ENCODE measurements at regions not wholly inside any gene's neighbourhood (a gene's known extent, or its start where the extent isn't known, plus 50 kb on each side); places are given as distances from the start of the nearest gene placed in this dataset.

DNA sequence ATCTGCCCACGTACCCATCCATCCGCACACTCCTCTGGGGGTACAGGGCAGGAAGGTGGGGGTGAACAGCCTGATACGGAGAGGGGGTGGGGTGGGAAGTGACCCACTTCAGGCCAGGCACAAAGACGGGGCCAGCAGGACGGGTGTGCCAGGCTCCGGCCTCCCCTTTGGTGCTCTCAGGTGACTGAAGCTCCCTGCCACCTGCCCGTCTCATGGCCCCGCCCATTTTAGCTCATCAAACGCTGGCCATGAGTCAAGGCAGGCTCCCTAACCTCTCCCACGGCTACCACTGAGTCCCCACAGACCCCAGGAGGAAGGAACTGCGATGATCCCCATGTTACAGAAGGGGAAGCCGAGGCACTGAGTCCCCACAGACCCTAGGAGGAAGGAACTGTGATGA is 109.6 kb downstream of the CRYAA start:
- no peak for DNase-seq (ENCODE audit: low read depth in 1 of 2, low spot score in 1 of 2)
- Histone ChIP-seq H3K27me3 (no peaks in the 10 kb centered on the region), H3K4me3 (no peak overlapping the region), H3K4me1 (ENCODE audit: low read depth) (peaks cover 6% of the 10 kb centered on the region), H3K36me3 (no peaks in the 10 kb centered on the region), H3K27ac (peak overlapping the region; percentile 7), H3K9me3 (ENCODE audit: low read depth) (no peaks in the 10 kb centered on the region)
- TF ChIP-seq, protein P1, sequence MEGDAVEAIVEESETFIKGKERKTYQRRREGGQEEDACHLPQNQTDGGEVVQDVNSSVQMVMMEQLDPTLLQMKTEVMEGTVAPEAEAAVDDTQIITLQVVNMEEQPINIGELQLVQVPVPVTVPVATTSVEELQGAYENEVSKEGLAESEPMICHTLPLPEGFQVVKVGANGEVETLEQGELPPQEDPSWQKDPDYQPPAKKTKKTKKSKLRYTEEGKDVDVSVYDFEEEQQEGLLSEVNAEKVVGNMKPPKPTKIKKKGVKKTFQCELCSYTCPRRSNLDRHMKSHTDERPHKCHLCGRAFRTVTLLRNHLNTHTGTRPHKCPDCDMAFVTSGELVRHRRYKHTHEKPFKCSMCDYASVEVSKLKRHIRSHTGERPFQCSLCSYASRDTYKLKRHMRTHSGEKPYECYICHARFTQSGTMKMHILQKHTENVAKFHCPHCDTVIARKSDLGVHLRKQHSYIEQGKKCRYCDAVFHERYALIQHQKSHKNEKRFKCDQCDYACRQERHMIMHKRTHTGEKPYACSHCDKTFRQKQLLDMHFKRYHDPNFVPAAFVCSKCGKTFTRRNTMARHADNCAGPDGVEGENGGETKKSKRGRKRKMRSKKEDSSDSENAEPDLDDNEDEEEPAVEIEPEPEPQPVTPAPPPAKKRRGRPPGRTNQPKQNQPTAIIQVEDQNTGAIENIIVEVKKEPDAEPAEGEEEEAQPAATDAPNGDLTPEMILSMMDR (IDR thresholded peaks at IDR 0.05; ENCODE audit: low read depth, low read length): no peak

DNA sequence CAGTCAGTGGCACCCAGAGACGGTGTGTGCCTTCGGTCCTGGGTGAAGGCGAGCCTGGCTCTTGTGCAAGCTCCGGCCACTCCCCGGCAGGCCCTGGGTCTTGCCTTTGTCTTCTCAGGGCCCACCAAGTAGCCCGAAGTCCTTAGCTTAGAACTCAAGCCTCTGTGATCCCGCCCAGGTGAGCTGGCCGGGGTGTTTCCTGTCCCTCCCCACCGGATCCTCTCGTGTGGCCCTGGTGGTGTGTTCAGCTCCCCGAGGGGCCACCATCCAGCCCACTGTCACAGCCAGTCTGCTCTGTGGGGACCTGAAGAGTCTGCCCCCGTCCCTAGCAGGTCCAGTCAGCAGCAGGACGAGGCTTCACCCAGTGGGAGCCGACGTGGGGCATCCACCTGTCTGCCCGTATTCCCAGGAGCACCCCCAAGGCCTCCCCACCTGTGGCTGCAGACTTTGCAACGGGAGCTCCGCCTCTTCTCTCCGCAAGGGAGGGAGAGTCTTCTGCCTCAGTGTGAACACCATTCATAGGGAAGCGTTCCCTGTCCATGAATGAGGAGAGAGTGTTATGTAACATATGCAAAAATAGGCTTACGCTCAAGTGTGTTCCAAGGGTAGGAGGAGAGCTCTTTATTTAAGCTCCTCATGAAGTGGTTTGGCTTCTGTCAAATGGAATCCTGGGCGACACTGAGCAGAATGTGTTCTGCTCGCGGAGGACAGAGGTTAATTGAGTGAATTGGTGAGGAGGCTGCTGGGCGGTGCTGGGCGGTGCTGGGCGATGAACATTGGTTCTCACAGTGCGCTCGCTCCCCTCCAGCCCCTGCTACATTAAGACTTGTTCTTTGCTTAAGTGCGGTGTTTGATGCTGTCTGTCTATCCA is 108.9 kb downstream of the CRYAA start:
- Histone ChIP-seq H3K27ac (peak overlapping the region; percentile 7), H3K4me1 (ENCODE audit: low read depth) (peaks cover 6% of the 10 kb centered on the region), H3K36me3 (no peaks in the 10 kb centered on the region), H3K9me3 (ENCODE audit: low read depth) (no peaks in the 10 kb centered on the region), H3K27me3 (no peaks in the 10 kb centered on the region), H3K4me3 (no peak overlapping the region)
- TF ChIP-seq, protein P1 (IDR thresholded peaks at IDR 0.05; ENCODE audit: low read depth, low read length): no peak
- peak in 1 of 2 donors; percentile 80 for DNase-seq (ENCODE audit: low read depth in 1 of 2, low spot score in 1 of 2)

DNA sequence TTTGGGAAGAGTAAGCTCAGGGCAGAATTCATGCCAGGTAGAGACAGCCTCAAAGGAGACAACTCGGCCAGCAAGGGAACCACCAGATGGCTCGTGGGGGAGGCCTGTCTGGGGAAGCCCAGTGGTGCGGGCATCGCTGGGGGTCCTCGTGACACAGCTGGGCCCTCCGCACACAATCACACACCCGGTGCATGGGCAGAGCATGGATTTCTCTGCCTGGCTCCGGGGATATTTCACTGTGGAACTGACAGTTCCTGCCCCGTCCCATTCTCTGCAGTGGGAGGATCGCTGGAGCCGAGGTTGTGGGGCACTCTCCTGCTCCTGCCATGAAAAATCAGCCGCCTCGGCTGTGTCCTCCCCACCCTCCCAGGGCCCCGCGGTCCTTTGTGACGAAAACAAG is 108.0 kb downstream of the CRYAA start:
- DNase-seq (ENCODE audit: low read depth in 1 of 2, low spot score in 1 of 2): no peak
- TF ChIP-seq, protein P1 (IDR thresholded peaks at IDR 0.05; ENCODE audit: low read depth, low read length): no peak
- Histone ChIP-seq H3K27me3 (no peaks in the 10 kb centered on the region), H3K4me3 (no peak overlapping the region), H3K9me3 (ENCODE audit: low read depth) (no peaks in the 10 kb centered on the region), H3K4me1 (ENCODE audit: low read depth) (peaks cover 6% of the 10 kb centered on the region), H3K27ac (no peak overlapping the region), H3K36me3 (no peaks in the 10 kb centered on the region)

DNA sequence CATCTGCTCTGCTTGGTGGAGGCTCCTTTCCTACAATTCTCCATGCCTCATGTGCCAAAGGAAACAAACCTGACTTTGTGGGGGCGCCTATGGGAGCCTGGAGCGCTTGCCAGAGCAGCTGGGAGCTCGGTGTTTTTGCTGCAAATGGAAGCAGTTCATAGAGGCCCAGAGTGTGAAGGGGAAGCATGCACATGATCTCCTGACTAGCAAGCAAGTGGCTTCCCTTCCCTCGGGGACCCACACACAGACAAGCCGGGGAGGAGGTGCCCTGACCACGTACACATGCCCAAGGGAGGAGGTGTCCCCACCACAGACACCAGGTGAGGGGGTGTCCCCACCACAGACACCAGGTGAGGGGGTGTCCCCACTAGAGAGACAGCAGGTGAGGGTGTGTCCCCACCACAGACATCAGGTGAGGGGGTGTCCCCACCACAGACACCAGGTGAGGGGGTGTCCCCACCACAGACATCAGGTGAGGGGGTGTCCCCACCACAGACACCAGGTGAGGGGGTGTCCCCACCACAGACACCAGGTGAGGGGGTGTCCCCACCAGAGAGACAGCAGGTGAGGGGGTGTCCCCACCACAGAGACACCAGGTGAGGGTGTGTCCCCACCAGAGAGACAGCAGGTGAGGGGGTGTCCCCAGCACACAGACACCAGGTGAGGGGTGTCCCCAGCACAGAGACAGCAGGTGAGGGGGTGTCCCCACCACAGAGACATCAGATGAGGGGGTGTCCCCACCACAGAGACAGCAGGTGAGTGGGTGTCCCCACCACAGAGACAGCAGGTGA is 106.8 kb downstream of the CRYAA start:
- Histone ChIP-seq H3K4me3 (no peak overlapping the region), H3K27ac (no peak overlapping the region), H3K27me3 (no peaks in the 10 kb centered on the region), H3K36me3 (no peaks in the 10 kb centered on the region), H3K9me3 (ENCODE audit: low read depth) (no peaks in the 10 kb centered on the region), H3K4me1 (ENCODE audit: low read depth) (peaks cover 6% of the 10 kb centered on the region)
- DNase-seq (ENCODE audit: low read depth in 1 of 2, low spot score in 1 of 2): no peak
- TF ChIP-seq, protein P1 (IDR thresholded peaks at IDR 0.05; ENCODE audit: low read depth, low read length): no peak

DNA sequence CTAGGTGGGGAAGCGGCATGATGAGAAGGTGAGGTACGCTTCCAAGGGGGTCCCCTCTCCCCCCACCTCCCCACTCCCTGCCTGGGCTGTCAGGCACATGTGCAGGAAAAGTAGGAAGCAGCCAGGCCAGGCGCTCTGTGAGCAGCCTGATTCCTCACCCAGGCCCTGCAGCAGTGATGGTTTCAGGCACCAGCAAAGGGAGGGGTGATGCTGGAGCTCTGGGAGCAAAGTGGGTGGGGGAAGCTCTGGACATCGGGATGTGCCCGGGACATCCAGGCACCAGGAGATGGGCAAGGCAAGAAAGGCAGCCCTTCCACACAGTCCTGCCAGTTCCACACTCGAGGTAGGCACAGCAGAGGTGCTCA is 106.1 kb downstream of the CRYAA start:
- Histone ChIP-seq H3K4me1 (ENCODE audit: low read depth) (peaks cover 6% of the 10 kb centered on the region), H3K9me3 (ENCODE audit: low read depth) (no peaks in the 10 kb centered on the region), H3K36me3 (no peaks in the 10 kb centered on the region), H3K27me3 (no peaks in the 10 kb centered on the region), H3K4me3 (no peak overlapping the region), H3K27ac (no peak overlapping the region)
- TF ChIP-seq, protein P1 (IDR thresholded peaks at IDR 0.05; ENCODE audit: low read depth, low read length): no peak
- no peak for DNase-seq (ENCODE audit: low read depth in 1 of 2, low spot score in 1 of 2)
